Neural cell (in vitro differentiated cells): ENCODE measurements at regions not wholly inside any gene's neighbourhood (a gene's known extent, or its start where the extent isn't known, plus 50 kb on each side); places are given as distances from the start of the nearest gene placed in this dataset.

Source experiments
- H2AFZ ChIP-seq: fragments of 200-600, 300-800 bp; sonication (generic), shearing (Covaris generic); 2 replicates; pipeline ENCODE4 v1.6.0; 2014; ENCODE audit warnings: low read depth, mild to moderate bottlenecking, antibody characterized with exemption, low read length, moderate library complexity
- H3F3A ChIP-seq: fragments of 200-600 bp; shearing (Covaris generic); 2 replicates; pipeline ENCODE4 v1.6.1; 2016; ENCODE audit warnings: mild to moderate bottlenecking, moderate library complexity, mixed read lengths, antibody characterized with exemption, low read length; ENCODE audit not compliant: insufficient read depth, poor library complexity, severe bottlenecking
- H3K27ac ChIP-seq: fragments of 200-600, 300-800 bp; sonication (generic), shearing (Covaris generic); 2 replicates; pipeline ENCODE4 v1.5.1; 2014; ENCODE audit warnings: mild to moderate bottlenecking, low read length, moderate library complexity
- H3K27me3 ChIP-seq: fragments of 300-800, 200-600 bp; sonication (generic), shearing (Covaris generic); 2 replicates; pipeline ENCODE4 v1.6.0; 2014; ENCODE audit warnings: mild to moderate bottlenecking, low read depth, low read length, moderate library complexity; ENCODE audit not compliant: insufficient read depth
- H3K36me3 ChIP-seq: fragments of 300-800, 200-600 bp; sonication (generic), shearing (Covaris generic); 2 replicates; pipeline ENCODE4 v1.5.1; 2014; ENCODE audit warnings: mild to moderate bottlenecking, antibody characterized with exemption, low read length, moderate library complexity; ENCODE audit not compliant: insufficient read depth
- H3K4me2 ChIP-seq: fragments of 300-800, 200-600 bp; sonication (generic), shearing (Covaris generic); 2 replicates; pipeline ENCODE4 v1.6.0; 2014; ENCODE audit warnings: mild to moderate bottlenecking, low read length
- H3K4me3 ChIP-seq: fragments of 300-800, 200-600 bp; sonication (generic), shearing (Covaris generic); 2 replicates; pipeline ENCODE4 v1.5.1; 2014; ENCODE audit warnings: mild to moderate bottlenecking, low read length, moderate library complexity
- H3K79me2 ChIP-seq: fragments of 200-600 bp; shearing (Covaris generic); replicated peaks from 2 replicates; pipeline ENCODE4 v1.6.0; 2014; ENCODE audit warnings: mild to moderate bottlenecking, low read length, moderate library complexity; ENCODE audit not compliant: insufficient read depth
- H3K9ac ChIP-seq: fragments of 300-800, 200-600 bp; sonication (generic), shearing (Covaris generic); 2 replicates; pipeline ENCODE4 v1.6.1; 2016; ENCODE audit warnings: mild to moderate bottlenecking, low read length, mixed read lengths
- H3K9me2 ChIP-seq: fragments of 200-600 bp; shearing (Covaris generic); 2 replicates; pipeline ENCODE4 v1.6.1; 2016; ENCODE audit warnings: mild to moderate bottlenecking, low read length, mixed read lengths; ENCODE audit not compliant: insufficient read depth
- H3K9me3 ChIP-seq: fragments of 200-600, 300-800 bp; sonication (generic), shearing (Covaris generic); 2 replicates; pipeline ENCODE4 v1.6.1; 2016; ENCODE audit warnings: mild to moderate bottlenecking, mixed run types, low read length, moderate library complexity, mixed read lengths
- H4K20me1 ChIP-seq: fragments of 200-600 bp; shearing (Covaris generic); 2 replicates; pipeline ENCODE4 v1.6.1; 2016; ENCODE audit warnings: mild to moderate bottlenecking, mixed run types; ENCODE audit not compliant: insufficient read depth
- EP300 ChIP-seq: fragments of 450-650 bp; conservative IDR thresholded peaks from 2 replicates; pipeline ENCODE4 v1.6.1; 2014; ENCODE audit warnings: antibody characterized with exemption, mild to moderate bottlenecking, moderate library complexity; ENCODE audit not compliant: poor library complexity, severe bottlenecking
- EZH2 ChIP-seq: fragments of 200-600, 300-800 bp; shearing (Covaris generic), sonication (generic); IDR thresholded peaks from 2 replicates; pipeline ENCODE4 v1.6.1; 2014; ENCODE audit warnings: antibody characterized with exemption, low read length, borderline replicate concordance, mild to moderate bottlenecking; ENCODE audit not compliant: insufficient read depth, poor library complexity, severe bottlenecking
- MXI1 ChIP-seq: fragments of 450-650 bp; conservative IDR thresholded peaks from 2 replicates; pipeline ENCODE4 v1.6.1; 2014; ENCODE audit warnings: antibody characterized with exemption, mild to moderate bottlenecking; ENCODE audit not compliant: poor library complexity, severe bottlenecking
- POLR2AphosphoS5 ChIP-seq: IDR thresholded peaks from 2 replicates; pipeline ENCODE4 v1.6.1; 2012
- RAD21 ChIP-seq: fragments of 450-650 bp; conservative IDR thresholded peaks from 2 replicates; pipeline ENCODE4 v1.6.1; 2014; ENCODE audit warnings: antibody characterized with exemption, mild to moderate bottlenecking, moderate library complexity
- SMC3 ChIP-seq: fragments of 450-650 bp; conservative IDR thresholded peaks from 2 replicates; pipeline ENCODE4 v1.6.1; 2014; ENCODE audit warnings: antibody characterized with exemption, mild to moderate bottlenecking, moderate library complexity; ENCODE audit not compliant: poor library complexity
- TAF1 ChIP-seq: IDR thresholded peaks from 2 replicates; pipeline ENCODE4 v1.6.1; 2012; ENCODE audit warnings: low read depth
- TF ChIP-seq, protein P1 (sequence below): IDR thresholded peaks from 2 replicates; pipeline ENCODE4 v1.6.1; 2012; ENCODE audit warnings: borderline replicate concordance
- TF ChIP-seq, protein P2 (sequence below): fragments of 450-650 bp; IDR thresholded peaks from 2 replicates; pipeline ENCODE4 v1.5.1; 2014; ENCODE audit warnings: antibody characterized with exemption, mild to moderate bottlenecking, moderate library complexity; ENCODE audit not compliant: poor library complexity, severe bottlenecking

DNA sequence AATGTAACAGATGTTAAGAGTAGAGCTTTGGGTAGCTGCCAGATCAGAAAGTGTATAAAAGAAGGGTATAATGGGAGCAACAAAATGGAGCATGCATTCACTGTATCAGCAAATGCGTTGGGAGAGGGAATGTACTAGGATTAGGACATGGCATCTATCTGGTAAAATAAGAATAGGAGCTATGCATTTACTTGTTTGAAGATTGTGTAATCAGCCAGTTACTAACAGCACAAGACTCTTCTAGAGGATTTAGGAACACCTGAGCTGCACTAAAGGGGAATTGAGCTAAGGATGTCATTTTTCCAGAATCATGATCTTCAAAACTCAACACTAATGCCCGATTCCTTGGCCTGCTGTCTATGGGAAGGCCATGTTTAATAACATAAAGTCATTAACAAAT is 394.2 kb upstream of the TNP1 start:
- no peak overlapping the region for H3K9ac ChIP-seq
- no peaks in the 10 kb centered on the region for H3K9me3 ChIP-seq
- H3K27ac ChIP-seq = no peak overlapping the region
- no peaks in the 10 kb centered on the region for H3K27me3 ChIP-seq
- H3K4me3 ChIP-seq = no peak overlapping the region
- H3K36me3 ChIP-seq = no peaks in the 10 kb centered on the region
- H3F3A ChIP-seq = no peaks in the 10 kb centered on the region
- H2AFZ ChIP-seq = no peak overlapping the region
- no peaks in the 10 kb centered on the region for H3K79me2 ChIP-seq
- H3K9me2 ChIP-seq = no peaks in the 10 kb centered on the region
- no peaks in the 10 kb centered on the region for H4K20me1 ChIP-seq
- H3K4me2 ChIP-seq = no peak overlapping the region
- TF ChIP-seq SMC3 (no peak), EZH2 (no peak), EP300 (no peak), MXI1 (no peak), TAF1 (no peak), RAD21 (no peak), POLR2AphosphoS5 (no peak)
- TF ChIP-seq, protein P1, sequence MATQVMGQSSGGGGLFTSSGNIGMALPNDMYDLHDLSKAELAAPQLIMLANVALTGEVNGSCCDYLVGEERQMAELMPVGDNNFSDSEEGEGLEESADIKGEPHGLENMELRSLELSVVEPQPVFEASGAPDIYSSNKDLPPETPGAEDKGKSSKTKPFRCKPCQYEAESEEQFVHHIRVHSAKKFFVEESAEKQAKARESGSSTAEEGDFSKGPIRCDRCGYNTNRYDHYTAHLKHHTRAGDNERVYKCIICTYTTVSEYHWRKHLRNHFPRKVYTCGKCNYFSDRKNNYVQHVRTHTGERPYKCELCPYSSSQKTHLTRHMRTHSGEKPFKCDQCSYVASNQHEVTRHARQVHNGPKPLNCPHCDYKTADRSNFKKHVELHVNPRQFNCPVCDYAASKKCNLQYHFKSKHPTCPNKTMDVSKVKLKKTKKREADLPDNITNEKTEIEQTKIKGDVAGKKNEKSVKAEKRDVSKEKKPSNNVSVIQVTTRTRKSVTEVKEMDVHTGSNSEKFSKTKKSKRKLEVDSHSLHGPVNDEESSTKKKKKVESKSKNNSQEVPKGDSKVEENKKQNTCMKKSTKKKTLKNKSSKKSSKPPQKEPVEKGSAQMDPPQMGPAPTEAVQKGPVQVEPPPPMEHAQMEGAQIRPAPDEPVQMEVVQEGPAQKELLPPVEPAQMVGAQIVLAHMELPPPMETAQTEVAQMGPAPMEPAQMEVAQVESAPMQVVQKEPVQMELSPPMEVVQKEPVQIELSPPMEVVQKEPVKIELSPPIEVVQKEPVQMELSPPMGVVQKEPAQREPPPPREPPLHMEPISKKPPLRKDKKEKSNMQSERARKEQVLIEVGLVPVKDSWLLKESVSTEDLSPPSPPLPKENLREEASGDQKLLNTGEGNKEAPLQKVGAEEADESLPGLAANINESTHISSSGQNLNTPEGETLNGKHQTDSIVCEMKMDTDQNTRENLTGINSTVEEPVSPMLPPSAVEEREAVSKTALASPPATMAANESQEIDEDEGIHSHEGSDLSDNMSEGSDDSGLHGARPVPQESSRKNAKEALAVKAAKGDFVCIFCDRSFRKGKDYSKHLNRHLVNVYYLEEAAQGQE = no peak
- TF ChIP-seq, protein P2, sequence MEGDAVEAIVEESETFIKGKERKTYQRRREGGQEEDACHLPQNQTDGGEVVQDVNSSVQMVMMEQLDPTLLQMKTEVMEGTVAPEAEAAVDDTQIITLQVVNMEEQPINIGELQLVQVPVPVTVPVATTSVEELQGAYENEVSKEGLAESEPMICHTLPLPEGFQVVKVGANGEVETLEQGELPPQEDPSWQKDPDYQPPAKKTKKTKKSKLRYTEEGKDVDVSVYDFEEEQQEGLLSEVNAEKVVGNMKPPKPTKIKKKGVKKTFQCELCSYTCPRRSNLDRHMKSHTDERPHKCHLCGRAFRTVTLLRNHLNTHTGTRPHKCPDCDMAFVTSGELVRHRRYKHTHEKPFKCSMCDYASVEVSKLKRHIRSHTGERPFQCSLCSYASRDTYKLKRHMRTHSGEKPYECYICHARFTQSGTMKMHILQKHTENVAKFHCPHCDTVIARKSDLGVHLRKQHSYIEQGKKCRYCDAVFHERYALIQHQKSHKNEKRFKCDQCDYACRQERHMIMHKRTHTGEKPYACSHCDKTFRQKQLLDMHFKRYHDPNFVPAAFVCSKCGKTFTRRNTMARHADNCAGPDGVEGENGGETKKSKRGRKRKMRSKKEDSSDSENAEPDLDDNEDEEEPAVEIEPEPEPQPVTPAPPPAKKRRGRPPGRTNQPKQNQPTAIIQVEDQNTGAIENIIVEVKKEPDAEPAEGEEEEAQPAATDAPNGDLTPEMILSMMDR = no peak

DNA sequence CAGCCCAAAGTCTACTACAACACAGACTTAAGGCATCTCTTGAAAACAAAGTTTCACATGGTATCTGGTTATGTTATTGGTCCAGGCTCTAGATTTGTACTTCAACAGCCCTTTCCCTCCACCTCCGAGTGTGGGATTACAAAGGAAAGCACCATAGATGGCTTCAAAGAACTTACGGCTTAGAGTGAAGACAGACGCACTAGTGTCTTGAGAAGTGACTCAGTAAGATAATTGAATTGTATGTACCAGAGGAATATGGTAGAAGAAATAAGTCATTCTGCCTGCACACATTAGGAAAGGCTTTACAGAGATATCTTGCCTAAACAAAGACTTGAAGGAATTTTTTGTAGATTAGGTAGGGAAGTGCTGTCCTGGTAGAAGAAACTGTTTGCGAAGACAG is 392.3 kb upstream of the TNP1 start:
- no peak overlapping the region for H3K4me2 ChIP-seq
- H2AFZ ChIP-seq = no peak overlapping the region
- H3K9ac ChIP-seq = no peak overlapping the region

DNA sequence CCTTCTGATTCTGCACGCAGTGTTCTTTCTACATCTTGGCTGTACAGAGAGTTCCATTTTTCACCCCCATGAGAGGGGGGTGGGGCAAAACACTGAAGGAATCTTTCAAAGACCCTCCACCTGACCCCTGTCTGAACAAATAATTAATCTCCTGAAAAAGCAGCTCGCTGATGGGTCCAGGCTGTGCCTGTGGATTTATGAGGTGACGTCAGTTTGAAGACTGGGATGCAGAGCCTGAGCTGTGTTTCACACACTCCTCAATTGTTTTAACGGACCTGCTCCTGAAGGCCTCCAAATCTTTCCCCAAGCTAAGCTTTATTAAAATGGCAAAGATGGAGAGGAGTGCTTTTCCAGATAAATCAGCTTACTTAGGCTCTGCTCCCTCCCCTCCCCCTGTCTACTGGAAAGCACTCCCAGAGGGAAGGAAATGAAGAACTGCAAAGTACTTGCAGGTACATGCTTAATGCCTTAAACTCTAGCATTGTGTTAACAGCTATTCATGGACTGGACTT is 390.2 kb upstream of the TNP1 start:
- no peak overlapping the region for H3K4me3 ChIP-seq
- peak overlapping the region; percentile 17 for H3K27ac ChIP-seq
- H3K9ac ChIP-seq = no peak overlapping the region
- H3K9me2 ChIP-seq = no peaks in the 10 kb centered on the region
- no peaks in the 10 kb centered on the region for H3K36me3 ChIP-seq
- H3K9me3 ChIP-seq = no peaks in the 10 kb centered on the region
- no peaks in the 10 kb centered on the region for H3F3A ChIP-seq
- TF ChIP-seq POLR2AphosphoS5 (no peak), EP300 (no peak), SMC3 (no peak), MXI1 (no peak), RAD21 (no peak), EZH2 (no peak), TAF1 (no peak)
- TF ChIP-seq, protein P1 = no peak
- TF ChIP-seq, protein P2 = no peak
- H3K4me2 ChIP-seq = peak overlapping the region; percentile 25
- H3K79me2 ChIP-seq = no peaks in the 10 kb centered on the region
- no peak overlapping the region for H2AFZ ChIP-seq
- no peaks in the 10 kb centered on the region for H3K27me3 ChIP-seq
- H4K20me1 ChIP-seq = no peaks in the 10 kb centered on the region

More for the DNA sequence above, 392.3 kb upstream of the TNP1 start:
- Histone ChIP-seq H3F3A (no peaks in the 10 kb centered on the region), H3K4me3 (no peak overlapping the region), H3K27ac (no peak overlapping the region), H4K20me1 (no peaks in the 10 kb centered on the region), H3K36me3 (no peaks in the 10 kb centered on the region), H3K9me2 (no peaks in the 10 kb centered on the region), H3K27me3 (no peaks in the 10 kb centered on the region), H3K9me3 (no peaks in the 10 kb centered on the region), H3K79me2 (no peaks in the 10 kb centered on the region)
- no peak for TF ChIP-seq TAF1
